ENCODE measurements at regions not wholly inside any gene's neighbourhood (a gene's known extent, or its start where the extent isn't known, plus 50 kb on each side); places are given as distances from the start of the nearest gene placed in this dataset.

DNA sequence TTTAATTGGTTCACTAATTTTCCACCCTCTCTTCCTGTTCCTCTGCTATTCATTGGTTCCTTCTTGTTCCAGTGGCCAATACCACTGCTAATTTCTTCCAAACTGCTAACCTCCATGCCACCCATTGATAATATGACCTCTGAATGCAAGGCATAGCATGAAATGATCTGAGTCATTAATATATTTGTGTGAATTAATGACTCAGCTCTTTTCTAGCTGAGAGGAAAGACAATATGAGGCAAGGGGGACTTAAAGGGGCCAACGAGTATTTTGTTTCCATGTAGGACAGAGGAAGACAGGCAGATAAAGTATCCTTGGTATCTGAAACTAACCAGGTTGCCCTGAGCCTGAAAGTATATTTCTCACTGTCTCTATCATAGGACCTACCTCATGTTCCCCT is 154.3 kb upstream of the BRINP1 start:
- DNase-seq (ENCODE audit: low read depth in 2 of 3, low spot score in 2 of 3), result no peak

DNA sequence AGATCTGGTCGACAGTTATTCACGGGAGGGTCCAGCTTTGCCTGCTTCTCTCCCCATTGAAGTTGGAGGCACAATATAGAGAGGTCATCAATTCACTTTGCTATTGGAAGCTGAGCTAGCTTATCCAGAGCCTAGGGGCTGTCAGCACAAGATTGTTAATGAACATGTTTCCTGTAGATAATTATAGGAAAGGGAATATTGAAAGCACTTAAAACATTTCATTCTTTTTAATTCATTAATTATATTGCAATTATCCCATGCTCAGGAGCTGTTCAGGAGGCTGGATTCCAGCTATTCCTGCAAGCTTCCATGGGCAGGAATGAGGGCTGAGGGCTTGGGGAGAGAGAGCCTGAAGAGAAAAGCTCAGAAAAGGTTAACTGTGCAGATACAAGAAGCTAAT is 153.1 kb upstream of the BRINP1 start:
- DNase-seq (ENCODE audit: low read depth in 2 of 3, low spot score in 2 of 3), result no peak

DNA sequence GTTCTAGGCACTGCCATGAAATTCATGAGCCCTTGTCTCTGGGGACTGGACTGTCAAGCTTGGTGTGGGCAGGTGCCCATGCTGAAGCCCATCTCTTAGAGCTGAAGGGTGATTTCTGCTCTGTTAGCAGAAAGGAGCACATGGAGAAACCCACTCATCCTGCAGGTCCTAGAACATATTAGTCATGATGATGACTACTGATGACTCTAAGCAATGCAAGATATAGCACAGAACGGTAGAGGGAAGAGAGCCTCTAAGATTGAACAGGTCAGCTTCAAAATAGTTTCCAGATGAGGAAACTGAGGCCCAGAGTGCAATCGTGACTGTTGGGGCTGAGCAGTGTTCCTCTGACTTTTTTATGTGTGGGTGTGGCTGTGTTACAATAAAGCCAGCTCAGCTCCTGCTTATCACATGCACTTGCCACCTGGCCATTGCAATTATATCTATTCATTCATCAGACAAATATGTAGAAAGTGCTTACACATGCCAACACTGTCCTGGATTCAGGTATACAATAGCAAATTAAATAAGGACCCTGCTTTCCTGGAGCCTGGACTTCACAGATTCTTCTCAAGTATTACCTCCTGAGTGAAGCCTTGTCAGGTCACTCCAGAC is 140.2 kb upstream of the BRINP1 start:
- DNase-seq (ENCODE audit: low read depth in 2 of 3, low spot score in 2 of 3), result no peak

DNA sequence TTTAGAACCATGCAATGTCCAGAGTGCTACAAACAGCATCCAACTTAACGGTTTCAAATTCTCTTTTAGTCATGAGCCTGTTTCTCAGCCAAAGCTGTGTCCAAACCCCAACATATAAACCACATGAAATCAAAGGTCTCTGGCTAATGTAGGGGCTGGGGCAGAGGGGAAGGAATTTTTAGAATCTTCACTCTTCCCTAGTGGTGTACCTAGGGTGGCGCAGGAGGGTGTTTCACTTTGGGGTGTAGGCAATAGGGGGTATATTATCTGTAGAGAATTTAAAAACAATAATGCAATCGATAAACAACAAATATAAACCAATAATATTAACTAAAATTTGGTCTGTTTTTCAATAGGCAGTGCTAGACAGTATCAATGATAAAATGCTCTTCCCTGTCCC is 132.1 kb upstream of the BRINP1 start:
- no peak for DNase-seq (ENCODE audit: low read depth in 2 of 3, low spot score in 2 of 3)

DNA sequence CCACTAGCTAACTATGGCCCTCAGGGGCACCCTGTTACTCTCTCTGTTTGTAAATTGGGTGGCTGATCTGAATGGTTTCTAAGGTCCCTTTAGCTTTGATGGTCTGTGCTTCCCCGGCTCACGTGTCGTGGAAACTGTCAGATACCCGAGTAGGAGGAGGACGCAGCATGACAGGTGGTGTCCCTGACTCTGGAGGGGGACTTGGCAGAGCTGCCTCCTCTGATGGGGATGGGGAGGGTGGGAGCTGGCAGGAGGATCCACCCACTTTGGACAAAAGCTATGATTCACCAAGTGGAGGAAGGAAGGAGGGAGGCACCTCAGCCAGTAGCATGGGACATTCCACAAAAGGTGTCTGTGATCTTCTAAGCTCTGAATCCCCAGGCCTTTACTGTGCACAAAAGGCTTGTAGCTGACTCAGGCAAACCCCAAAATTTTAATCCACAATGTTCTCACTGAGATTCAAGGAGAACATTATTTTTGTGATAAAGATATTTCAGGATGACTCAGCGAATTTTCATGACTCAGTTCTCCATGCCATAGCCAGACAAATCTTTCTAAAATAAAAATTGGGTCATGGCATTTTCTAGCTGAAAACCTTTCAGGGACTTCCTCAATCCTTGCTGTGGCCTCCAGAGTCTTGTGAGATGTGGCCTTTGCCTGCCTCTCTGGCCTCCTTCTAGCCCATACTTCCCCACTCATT is 131.0 kb upstream of the BRINP1 start:
- DNase-seq (ENCODE audit: low read depth in 2 of 3, low spot score in 2 of 3), result no peak

DNA sequence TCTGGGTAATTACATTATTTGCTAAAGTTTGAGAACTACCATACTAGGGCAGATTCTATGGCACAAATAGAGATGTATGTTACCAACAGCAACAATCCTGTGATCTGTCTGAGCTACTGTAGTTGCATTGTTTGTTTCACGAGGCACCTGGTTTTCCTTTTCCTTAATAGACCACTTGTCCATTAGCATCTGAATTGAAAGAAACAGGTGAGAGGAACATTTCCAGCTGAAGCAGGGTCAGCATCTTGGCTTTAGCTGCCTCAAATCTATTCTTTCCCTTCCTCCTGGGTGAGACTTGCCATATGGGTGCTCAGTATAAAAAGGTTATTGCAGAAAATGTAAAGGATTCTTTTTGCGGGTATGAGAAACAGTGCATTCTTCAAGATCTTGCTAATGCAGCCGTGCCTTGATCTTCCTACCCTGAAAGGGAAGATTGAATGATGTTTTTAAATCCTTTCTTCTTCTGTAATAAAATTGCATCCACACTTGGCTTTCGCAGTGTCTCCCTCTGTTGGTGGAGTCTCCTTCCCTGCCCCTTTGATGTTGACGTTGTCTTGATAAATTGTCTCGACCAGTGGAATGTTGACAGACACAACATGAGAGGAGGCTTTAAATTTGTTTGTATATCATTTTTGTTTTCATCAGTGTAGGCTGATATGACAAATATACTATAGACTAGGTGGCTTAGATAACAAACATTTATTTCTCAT is 118.0 kb upstream of the BRINP1 start:
- no peak for DNase-seq (ENCODE audit: low read depth in 2 of 3, low spot score in 2 of 3)

DNA sequence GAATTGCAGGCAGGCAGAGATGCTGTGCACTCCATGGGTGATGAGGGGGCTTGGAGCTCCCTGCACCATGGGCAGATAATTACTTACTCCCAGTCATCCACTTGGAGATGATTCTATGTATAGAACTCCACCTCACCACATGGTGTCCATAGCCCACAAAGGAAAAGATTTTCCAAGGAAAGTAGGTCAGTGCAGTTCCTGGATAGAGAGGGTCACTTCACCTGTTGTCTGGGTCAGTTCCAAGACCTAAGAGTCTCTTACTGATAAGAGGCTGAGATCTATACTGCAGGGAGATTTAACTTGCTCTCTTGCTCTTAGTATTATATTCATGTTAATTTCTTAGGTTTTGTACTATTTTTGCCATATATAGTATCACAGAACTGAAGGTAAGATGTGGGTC is 113.9 kb upstream of the BRINP1 start:
- DNase-seq (ENCODE audit: low read depth in 2 of 3, low spot score in 2 of 3), result no peak

DNA sequence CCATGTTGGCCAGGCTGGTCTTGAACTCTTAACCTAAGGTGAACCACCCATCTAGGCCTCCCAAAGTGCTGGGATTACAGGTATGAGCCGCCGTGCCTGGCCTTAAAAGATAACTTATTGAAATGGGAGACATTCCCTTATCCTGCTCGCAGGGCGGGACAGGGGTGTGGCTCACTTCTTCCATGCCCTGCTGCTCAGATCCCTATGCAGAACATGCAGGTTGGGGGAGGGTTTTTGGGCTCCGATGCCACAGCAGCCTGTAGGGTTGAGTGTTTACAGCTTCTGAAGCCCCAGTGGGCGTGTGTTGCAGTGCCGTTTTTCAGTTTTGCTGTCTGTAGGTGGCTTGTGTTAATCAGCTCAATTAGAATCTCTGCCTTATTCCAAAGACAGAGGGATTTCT is 108.0 kb upstream of the BRINP1 start:
- no peak for DNase-seq (ENCODE audit: low read depth in 2 of 3, low spot score in 2 of 3)

DNA sequence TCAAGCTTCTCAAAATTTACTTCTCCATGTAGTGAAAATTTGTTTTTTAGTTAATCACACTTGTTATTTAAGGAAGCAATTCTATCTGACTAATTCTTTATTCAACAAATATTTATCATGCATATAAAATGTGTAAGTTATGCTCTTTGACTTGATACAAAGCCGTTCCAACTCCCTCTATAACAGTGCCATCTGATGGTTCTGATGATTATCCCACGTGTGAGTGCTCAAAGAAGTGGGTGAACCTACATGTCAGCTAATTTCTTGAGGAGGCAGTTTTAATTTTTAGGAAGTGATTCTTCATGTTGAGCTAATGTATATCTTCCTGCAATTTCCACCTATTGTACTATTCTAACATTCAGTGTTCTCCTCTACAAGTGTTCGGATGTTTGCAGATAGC is 88.8 kb upstream of the BRINP1 start:
- DNase-seq (ENCODE audit: low read depth in 2 of 3, low spot score in 2 of 3), result no peak

DNA sequence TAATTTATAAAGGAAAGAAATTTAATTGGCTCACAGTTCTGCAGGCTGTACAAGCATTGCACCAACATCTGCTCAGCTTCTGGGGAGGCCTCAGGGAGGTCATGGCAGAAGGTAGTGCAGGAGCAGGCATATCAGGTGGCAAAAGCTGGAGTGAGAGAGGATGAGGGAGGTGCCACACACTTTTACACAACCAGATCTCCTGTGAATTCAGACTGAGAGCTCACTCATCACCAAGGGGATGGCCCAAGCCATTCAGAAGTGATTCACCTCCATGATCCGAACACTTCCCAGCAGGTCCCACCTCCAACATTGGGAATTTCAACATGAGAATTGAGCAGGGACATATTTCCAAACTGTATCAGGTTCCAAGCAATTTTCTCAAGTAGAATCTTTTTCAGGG is 84.7 kb upstream of the BRINP1 start:
- no peak for DNase-seq (ENCODE audit: low read depth in 2 of 3, low spot score in 2 of 3)

DNA sequence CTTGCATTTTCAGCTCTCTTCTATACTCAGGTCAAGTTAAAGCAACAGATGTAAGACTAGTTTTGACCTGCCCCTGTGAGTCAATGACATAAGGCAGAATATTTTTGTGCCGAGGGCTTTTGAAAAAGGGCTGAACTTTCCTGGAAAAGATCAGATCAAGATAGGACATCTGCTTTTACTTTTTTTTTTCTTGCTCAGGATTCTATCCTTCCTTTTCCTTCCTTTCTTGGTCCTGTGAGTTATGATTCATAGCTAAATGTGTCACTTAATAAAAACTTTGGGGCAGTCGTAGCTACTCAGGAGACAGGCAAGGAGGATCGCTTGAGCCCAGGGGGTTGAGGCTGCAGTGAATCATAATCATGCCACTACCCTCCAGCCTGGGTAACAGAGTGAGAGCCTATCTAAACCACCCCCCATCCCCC is 84.3 kb upstream of the BRINP1 start:
- no peak for DNase-seq (ENCODE audit: low read depth in 2 of 3, low spot score in 2 of 3)

DNA sequence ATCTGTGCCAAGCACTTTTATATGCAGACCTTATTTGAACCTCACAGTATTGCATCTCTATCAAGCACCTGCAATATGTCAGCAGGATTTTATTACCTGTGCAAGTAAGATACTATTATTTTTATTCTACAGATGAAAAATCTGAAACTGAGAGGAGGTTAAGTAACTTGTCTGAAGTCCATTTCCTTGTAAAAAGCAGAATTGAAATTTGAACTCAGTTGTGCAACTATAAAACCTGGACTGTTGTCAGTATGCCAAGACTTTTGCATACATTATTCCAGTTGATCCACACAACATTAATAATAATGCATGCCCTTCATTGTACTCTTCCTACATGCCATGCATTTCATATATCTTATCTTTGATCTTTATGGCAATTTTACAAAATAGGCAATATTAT is 82.2 kb upstream of the BRINP1 start:
- DNase-seq (ENCODE audit: low read depth in 2 of 3, low spot score in 2 of 3), result no peak

DNA sequence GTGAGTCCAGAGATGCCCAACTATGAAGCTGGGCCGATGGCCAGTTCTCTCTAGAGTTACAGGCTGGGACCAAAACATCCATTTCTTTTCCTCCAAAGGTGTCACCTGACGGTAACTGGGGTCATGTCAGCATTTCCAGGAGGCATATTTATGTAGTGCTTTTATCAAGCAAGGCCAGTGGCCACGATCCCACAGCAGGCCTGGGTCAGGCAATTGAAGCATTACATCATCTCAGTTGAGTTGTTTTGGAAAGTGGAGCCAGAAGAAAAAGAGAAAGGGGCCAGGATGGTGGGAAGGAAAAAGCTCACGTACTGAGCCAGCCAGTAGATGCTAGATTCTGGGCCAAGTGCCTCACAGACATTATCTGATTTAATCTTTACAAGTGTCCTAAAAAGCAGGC is 73.9 kb upstream of the BRINP1 start:
- no peak for DNase-seq (ENCODE audit: low read depth in 2 of 3, low spot score in 2 of 3)

DNA sequence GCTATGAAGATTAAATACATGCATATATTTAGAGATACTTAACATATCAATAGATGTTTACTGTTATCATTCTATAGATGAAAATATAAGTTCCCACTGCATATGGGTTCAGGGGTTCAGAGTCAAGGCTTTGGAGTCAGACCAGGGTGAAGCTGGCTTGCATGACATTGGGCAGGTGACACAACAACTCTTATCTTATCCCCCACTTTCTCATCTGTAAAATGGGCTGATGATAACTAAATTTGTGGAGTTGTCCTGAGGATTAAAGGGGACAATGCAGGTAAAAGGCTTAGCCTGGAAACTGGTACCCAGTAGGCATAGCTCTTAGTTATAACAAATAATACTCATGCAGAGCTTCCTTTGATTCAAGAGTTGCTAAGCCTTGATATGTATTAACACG is 72.6 kb upstream of the BRINP1 start:
- DNase-seq (ENCODE audit: low read depth in 2 of 3, low spot score in 2 of 3), result no peak

DNA sequence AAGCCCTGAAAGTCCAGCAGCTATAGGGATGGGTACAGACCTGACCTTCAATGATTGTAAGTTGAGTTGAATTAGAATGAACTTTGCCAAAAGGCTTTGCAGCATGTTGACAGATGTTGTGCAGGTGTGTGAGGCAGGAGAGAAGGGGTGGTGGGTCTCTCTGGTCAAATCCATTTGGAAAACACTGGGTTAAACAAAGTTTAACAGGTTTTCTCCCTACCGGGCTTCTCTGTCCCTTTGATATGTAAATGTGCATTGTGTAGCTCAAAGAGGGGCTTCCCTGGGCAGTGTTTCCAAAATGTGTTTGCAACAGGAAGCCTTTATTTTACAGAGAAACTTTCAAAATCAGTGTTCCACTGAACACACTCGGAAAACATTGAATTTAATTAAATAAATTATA is 72.1 kb upstream of the BRINP1 start:
- no peak for DNase-seq (ENCODE audit: low read depth in 2 of 3, low spot score in 2 of 3)

DNA sequence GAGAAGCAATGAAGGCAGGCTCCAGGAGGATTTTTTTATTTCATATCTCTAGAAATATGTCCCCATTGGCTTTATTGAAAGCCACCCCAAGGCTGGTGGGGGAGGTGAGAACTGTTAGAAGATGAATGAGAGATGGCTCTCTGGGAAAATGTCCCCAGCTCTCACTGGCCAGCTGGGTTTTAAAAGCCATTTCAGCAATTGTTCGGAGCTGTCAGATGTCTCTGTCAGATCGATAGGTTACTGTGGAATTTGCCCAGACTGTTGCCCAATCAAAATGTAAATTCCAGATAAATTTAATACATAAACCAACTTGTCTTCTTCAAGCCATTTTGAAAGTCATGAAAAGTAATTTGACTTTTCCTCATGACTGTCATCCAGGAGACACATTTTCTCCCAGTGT is 67.0 kb upstream of the BRINP1 start:
- no peak for DNase-seq (ENCODE audit: low read depth in 2 of 3, low spot score in 2 of 3)

DNA sequence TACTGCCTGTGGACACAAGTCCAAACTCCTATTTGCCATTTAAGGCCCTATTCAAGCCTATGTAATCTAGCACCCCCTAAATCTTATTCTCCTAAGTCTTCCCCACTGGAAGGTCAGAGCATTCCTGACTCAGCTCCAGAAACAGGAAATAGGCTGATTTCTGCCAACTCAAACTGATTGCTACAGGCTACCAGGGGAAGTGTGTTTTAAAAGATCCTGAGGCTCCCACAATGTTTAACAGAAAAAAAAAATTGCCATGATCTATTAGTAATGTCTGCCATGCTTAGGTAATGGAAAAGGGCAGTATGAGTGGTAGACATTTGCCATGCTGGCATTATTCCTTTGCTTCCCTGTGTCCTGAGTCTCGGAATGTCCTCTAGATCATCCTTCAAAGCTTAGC is 65.8 kb upstream of the BRINP1 start:
- DNase-seq (ENCODE audit: low read depth in 2 of 3, low spot score in 2 of 3), result no peak

DNA sequence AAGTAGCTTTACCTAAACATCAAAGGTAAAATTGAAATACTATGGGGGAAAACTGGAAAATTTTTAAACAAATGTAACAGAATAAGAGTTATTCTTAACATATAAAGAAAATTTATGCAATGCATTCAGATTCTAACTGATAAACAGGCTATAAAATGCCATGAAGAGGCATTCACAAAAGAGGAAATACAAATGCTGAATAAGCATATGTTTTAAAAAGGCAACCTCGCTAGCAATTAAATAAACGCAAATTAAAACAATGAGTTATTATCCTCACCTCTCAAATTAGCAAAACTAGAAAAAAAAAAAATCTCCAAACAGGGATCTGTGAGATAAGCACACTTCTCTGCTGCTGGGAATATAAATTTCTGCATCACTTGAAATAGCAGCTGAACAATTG is 63.2 kb upstream of the BRINP1 start:
- no peak for DNase-seq (ENCODE audit: low read depth in 2 of 3, low spot score in 2 of 3)

DNA sequence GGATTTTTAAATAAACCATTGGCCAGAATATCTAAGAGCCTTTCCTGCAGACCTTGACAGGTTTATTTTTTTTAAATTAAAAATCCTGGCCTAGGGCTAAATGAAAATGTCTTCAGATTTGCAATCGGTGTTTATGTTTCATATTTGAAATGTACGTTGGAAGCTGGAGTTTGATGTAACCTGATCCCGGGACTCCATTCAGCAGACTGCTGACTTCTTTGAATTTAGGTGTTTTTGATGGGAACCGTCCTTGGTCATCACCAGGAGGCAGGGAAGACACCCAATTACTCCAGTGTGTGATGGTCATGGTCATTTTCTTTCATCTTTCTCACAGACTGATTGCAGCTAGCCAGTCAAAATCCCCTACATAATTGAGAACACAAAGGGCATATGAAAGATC is 60.1 kb upstream of the BRINP1 start:
- DNase-seq (ENCODE audit: low read depth in 2 of 3, low spot score in 2 of 3), result no peak

DNA sequence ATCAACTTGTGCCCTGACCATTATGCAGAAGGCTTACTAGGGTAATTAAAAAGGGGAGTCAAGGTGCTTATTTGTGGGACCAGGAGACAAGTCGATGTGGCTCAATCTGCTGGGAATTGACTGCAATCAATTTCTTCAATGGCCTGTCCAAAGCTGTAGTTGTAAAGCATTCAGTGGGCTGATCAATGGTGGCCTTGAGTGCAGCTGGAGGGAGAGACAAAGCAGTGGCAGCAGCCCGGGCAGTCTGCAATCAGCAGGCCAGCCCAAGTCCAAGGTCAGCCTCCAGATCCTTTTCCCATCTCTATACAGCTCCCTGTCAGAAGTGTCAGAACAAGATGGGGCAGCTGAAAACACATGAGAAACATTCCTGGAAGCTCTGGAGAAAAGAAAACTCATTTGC is 51.0 kb upstream of the BRINP1 start:
- DNase-seq (ENCODE audit: low read depth in 2 of 3, low spot score in 2 of 3), result no peak

Measured in activated CD8-positive, alpha-beta memory T cell treated with anti-CD3 and anti-CD28 coated beads for 48 hours (primary cell).